Retina (tissue), 1 donor: ENCODE measurements at regions not wholly inside any gene's neighbourhood (a gene's known extent, or its start where the extent isn't known, plus 50 kb on each side); places are given as distances from the start of the nearest gene placed in this dataset.

Source experiments
- DNase-seq: peaks from one replicate; pipeline ENCODE4 v3.0.0-alpha.2; 2016

- DNase-seq, result no peak
Observed at GRCh38 chr2:59627599-59627998, 925.9 kb downstream of the BCL11A start.

- no peak for DNase-seq
Observed at GRCh38 chr2:59622599-59623308, 930.7 kb downstream of the BCL11A start.

GRCh38 chr2:59604123-59604522, 949.3 kb downstream of the BCL11A start:
- DNase-seq, result no peak

- DNase-seq, result no peak
Observed at GRCh38 chr2:59594671-59595222, 958.7 kb downstream of the BCL11A start.

- DNase-seq, result no peak
Observed at GRCh38 chr2:59590798-59591197, 962.7 kb downstream of the BCL11A start.

- DNase-seq, result no peak
Observed at GRCh38 chr2:59589881-59590280, 963.6 kb downstream of the BCL11A start.

GRCh38 chr2:59588286-59588685, 965.2 kb downstream of the BCL11A start:
- DNase-seq, result no peak

GRCh38 chr2:59586176-59586575, 967.3 kb downstream of the BCL11A start:
- no peak for DNase-seq

- peak; percentile 42 for DNase-seq
Observed at GRCh38 chr2:59585655-59586054, 967.8 kb downstream of the BCL11A start.

GRCh38 chr2:59584958-59585357, 968.5 kb downstream of the BCL11A start:
- no peak for DNase-seq

GRCh38 chr2:59583173-59583765, 970.2 kb downstream of the BCL11A start:
- DNase-seq, result no peak

GRCh38 chr2:59578349-59578748, 975.1 kb downstream of the BCL11A start:
- DNase-seq, result no peak

GRCh38 chr2:59575191-59575590, 978.3 kb downstream of the BCL11A start:
- no peak for DNase-seq

- DNase-seq, result no peak
Observed at GRCh38 chr2:59572227-59572626, 981.2 kb downstream of the BCL11A start.

- DNase-seq, result no peak
Observed at GRCh38 chr2:59570818-59571217, 982.6 kb downstream of the BCL11A start.

- DNase-seq, result no peak
Observed at GRCh38 chr2:59569124-59569523, 984.3 kb downstream of the BCL11A start.

GRCh38 chr2:59568461-59568860, 985.0 kb downstream of the BCL11A start:
- DNase-seq, result no peak

GRCh38 chr2:59567151-59567550, 986.3 kb downstream of the BCL11A start:
- no peak for DNase-seq

GRCh38 chr2:59566739-59567138, 986.7 kb downstream of the BCL11A start:
- DNase-seq, result no peak

GRCh38 chr2:59561281-59561680, 992.2 kb downstream of the BCL11A start:
- no peak for DNase-seq

- no peak for DNase-seq
Observed at GRCh38 chr2:59560769-59561168, 992.7 kb downstream of the BCL11A start.

GRCh38 chr2:59540864-59541263, 1012.6 kb downstream of the BCL11A start:
- DNase-seq, result no peak

- DNase-seq, result no peak
Observed at GRCh38 chr2:59538398-59538911, 1015.0 kb downstream of the BCL11A start.

GRCh38 chr2:59532808-59533207, 1020.6 kb downstream of the BCL11A start:
- DNase-seq, result no peak
